ENCODE measurements at regions not wholly inside any gene's neighbourhood (a gene's known extent, or its start where the extent isn't known, plus 50 kb on each side); places are given as distances from the start of the nearest gene placed in this dataset.
"Not testable (repeated sequence)": the region's sequence is repeated elsewhere in the genome, so short reads cannot be mapped to it uniquely, and the experiment has no call there.

DNA sequence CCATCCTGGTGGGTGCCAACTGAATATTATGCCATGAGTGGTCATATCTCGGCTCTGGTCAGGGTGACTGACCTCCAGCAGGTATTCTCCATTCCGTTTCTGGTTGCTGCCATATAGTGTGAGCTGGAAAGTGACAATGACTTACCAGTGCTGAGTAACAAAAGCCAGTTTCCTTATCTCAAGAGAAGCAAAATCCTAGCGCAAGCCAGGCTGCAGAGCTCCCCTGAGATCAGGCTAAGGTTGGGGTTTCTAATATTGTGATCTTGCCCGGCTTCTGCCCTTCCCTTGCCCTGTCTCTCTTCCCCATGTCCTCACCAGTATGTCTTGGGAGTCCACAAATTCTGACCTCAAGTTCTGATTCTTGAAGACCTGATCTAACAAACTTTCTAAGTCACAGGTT, 271.3 kb upstream of the SPTLC3 start:
- no peak for DNase-seq (ENCODE audit: low read depth in 3 of 3)

DNA sequence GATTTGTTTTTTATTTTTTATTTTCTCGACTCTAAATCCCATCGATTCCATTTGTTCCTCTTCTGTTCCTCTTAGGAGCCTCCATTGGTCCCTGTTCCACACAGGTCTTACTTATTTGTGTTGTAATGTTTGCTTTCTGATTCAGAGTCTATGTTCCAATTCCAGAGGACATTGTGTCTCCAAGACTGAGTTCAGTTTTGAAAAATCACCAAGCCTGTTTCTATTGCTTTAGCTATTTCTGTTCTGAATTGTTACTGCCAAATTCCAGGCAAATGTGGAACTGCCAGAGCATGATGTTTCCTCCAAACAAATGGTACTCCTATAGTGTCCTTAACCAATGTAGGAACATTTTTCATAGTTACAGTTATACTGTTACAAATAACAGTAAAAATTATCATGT, 270.9 kb upstream of the SPTLC3 start:
- DNase-seq (ENCODE audit: low read depth in 3 of 3) = no peak

DNA sequence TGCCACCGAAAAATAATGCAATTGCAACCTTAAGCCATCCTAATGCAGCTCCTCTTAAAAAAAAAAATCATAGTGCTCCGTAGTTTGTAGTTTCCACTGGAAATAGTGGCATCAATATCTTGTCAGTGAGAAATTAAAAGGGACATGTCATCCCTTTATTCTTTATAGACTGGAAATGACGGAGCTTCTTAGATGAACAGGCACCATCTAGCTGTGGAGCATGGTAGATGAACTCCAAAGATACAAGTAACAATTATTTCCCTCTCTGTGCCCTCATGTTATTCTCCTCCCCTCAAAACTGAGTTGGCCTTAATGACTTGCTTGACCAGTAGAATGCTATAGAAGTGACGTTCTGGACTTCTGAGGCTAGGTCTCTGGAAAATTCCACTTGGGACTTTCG, 268.1 kb upstream of the SPTLC3 start:
- no peak for DNase-seq (ENCODE audit: low read depth in 3 of 3)

DNA sequence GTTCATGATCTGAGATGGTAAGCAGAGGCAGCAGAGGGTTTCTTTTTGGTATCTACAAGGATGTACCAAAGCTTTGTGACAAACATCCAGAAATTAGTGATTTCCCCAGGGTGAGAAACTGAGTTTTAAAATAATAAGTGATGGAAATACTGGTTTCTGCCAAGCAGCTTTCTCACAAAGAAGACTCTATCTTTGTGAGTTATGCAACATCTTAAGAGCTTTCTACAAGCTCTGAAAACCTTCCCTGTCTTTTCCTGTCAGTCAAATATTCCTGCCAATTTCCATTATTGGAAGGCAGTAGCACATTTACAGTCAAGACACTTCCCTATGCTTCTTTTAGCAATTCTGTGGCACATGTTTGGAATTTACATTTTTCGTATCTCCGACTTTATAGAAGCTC, 264.7 kb upstream of the SPTLC3 start:
- DNase-seq (ENCODE audit: low read depth in 3 of 3) = no peak

DNA sequence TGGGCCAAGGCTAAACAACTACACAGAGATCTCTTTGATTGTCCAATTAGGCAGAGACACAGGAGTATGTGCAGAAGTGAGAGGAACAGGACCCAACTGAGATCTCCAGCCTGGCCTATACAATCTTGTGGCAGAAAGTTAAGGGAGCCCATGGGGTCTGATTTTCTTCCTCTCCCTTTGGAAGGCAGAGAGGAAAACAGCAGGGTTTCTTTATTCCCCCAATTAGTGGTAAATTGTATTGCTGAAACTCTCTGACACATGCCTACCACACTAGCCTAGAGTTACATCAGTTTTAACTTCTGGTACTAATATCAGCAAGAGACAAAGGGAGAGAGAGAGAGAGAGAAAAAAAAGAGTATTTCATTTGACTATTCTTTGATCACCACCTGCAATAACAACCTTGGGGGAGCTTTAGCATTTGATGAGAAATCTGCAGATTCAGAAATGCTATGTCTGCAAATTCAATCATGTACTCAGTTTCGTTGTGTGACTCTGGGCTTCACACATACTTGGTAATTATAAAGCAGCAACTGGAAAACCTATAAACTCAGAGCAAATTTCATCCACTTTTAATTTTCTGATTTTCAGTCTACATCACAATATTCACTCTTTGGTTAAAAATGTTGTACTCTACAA, 260.3 kb upstream of the SPTLC3 start:
- no peak for DNase-seq (ENCODE audit: low read depth in 3 of 3)

DNA sequence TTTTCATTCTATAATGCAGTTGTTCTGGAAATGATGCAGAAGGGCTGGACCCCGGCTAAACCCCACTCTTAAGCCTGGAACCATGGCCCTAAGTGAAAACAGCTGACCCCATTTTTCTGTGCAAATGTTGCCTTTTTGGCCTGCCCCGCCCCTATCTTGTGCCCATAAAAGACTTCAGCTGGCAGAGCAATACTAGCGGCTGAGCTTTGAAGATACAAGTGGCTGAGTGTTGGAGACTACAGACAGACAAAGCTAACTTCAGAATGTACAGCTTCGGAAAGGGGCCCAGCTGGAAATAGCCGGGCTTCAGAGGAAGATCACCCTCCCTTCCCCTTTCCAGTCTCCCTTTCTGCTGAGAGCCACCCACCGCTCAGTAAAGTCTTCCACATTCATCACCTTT, 258.6 kb upstream of the SPTLC3 start:
- DNase-seq (ENCODE audit: low read depth in 3 of 3) = no peak

DNA sequence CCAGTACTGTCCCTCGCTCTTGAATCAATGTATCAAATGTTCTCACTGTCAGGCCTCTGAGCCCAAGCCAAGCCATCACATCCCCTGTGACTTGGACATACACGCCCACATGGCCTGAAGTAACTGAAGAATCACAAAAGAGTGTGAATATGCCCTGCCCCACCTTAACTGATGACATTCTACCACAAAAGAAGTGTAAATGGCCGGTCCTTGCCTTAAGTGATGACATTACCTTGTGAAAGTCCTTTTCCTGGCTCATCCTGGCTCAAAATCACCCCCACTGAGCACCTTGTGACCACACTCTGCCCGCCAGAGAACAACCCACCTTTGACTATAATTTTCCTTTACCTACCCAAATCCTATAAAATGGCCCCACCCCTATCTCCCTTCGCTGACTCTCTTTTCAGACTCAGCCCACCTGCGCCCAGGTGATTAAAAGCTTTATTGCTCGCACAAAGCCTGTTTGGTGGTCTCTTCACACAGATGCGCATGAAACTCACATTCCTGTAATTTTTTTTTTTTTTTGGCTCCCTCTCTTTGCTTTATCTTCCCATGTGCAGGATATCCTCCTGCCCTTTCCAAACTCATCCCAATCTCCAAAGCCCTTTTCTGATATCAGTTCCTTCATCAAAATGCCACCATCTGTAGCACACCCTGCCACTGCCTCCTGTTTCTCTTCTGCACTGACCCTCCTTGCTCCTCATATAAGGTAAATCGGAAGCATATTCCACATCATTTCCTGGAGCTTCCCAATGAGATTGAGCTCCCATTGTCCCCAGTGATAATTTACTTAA, 255.7 kb upstream of the SPTLC3 start:
- not testable (repeated sequence) for DNase-seq (ENCODE audit: low read depth in 3 of 3)

DNA sequence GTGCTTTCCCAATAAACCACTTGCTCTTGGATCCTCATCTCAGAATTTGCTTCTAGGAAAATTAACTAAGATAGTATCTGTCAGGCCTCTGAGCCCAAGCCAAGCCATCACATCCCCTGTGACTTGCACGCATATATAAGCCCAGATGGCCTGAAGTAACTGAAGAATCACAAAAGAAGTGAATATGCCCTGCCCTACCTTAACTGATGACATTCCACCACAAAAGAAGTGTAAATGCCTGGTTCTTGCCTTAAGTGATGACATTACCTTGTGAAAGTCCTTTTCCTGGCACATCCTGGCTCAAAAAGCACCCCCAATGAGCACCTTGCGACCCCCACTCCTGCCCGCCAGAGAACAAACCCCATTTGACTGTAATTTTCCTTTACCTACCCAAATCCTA, 255.0 kb upstream of the SPTLC3 start:
- not testable (repeated sequence) for DNase-seq (ENCODE audit: low read depth in 3 of 3)

DNA sequence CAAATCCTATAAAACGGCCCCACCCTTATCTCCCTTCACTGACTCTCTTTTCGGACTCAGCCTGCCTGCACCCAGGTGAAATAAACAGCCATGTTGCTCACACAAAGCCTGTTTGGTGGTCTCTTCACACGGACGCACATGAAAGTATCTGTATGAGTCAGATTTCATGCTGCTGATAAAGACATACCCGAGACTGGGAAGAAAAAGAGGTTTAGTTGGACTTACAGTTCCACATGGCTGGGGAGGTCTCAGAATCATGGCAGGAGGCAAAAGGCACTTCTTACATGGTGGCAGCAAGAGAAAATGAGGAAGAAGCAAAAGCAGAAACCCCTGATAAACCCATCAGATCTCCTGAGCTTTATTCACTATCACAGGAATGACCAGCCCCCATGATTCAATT, 249.3 kb upstream of the SPTLC3 start:
- not testable (repeated sequence) for DNase-seq (ENCODE audit: low read depth in 3 of 3)

DNA sequence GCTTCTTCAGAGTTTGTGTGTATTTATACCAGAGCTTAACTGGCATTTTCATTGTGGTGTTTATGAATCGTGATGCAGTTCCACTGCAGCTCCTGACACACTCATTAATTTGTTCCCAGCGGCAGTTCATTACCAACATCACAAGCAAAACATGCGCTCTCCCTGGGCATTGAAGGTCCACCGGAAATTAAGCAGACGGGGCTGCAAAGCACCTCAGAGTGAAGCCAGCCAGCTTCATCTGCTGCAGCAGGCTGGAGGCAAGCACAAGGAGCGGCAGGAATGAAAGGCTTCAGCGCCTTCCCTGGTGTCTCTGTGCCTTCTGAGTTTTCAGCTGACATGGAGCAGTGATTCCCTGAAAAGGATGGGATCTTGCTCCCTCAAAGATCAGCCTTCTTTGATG, 246.0 kb upstream of the SPTLC3 start:
- no peak for DNase-seq (ENCODE audit: low read depth in 3 of 3)

DNA sequence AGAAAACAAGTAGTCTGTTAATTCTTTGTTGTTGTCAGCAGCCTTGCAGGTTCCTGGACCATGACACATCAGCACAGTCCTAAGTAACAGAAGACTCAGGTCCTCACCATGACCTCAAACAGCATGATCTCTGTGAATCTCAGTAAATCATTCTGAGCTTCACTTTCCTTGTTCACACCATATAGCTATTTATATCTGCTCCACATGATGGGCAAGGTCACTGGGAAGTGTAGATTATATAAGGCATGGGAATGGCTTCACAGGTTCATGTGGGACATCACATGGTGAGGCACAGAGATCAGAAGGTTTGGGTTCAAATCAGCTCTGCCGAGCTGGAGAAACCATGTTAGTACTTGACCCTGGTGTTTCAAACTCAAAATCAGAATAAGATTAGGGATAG, 245.4 kb upstream of the SPTLC3 start:
- no peak for DNase-seq (ENCODE audit: low read depth in 3 of 3)

DNA sequence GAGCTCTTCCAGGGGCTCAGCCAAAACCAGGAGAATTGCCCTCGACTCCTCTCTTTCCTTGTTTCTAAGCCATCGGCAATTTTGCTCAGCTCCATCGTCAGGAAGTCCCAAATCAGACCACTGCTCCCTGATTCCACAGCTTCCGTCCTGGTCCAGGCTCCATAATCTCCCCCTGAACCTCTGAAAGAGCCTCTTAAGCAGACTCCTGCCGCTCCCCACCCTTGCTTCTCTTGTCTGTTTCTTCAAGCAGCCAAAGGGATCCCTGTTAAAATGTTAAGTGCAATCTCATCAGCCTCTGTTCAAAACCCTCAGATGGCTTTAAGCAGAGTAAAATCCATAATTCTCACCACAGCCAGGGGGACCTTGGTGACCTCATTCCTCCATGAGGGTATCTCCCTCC, 244.7 kb upstream of the SPTLC3 start:
- no peak for DNase-seq (ENCODE audit: low read depth in 3 of 3)

DNA sequence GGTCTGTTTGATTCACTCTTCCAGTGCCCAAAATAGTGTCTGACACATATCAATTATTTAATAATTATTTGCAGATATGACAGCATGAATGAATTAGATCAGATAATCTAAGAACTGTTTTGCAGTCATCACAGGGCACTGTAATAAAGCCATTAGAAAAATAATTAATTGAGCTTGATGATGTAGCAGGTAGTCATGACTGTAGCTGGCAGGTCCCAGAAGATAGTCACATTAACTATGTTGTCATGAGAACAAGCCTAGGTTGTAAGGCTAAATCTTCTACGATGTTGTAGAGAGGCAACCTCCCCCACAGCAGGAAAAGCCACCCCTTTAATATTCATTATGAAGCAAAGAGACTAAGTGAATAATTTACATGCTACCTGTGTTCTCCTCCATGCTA, 243.9 kb upstream of the SPTLC3 start:
- no peak for DNase-seq (ENCODE audit: low read depth in 3 of 3)

DNA sequence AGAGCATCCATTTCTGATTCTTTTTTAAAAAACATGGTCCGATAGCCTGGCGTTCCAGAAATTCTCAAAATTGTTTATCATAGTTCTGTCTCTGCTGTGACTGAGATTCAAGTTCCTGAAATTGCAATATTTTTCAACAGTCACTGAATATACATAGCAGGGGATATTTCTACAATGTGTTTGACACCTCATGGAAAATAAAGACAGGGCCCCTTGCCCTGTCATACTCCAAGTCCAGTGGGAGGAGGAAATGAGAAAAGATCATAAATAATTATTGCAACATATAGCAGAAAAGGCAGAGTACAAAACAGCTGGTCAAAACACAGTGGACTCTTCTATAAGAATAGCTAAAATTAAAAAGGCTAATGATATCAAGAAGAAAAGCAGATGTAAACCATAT, 234.8 kb upstream of the SPTLC3 start:
- DNase-seq (ENCODE audit: low read depth in 3 of 3) = no peak

DNA sequence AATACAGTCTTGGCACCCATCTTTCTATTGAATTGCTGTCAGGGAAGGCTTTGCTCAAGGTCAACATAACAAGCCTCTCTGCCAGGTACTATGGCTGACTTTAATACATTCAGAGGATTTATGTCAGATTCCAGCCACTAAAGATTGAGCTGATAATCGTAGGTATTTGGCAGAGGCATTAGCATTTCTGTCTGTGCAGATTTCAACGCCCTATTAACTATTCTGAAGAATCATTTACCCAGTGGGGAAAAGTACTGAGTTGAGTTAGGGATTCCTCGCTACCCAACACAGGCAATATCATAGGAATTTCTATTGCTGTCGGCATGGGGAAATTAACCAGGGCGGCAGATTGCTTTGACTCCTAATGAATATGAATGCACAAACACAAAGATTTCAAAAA, 233.7 kb upstream of the SPTLC3 start:
- no peak for DNase-seq (ENCODE audit: low read depth in 3 of 3)

DNA sequence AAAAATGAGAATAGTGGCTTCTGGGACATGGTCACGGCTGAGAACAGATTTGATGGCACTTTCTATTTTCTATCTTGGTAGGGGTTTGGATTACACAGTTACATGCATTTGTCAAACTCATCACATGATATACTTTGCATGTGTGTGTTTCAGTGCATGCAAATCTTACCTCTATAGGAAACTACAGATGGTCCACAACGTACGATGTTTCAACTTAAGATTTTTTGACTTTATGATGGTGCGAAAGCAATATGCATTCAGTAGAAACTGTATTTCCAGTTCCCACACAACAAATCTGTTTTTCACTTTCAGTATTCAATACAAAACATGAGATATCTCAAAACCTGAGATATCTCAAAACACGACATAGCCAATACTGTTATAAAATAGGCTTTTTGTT, 231.8 kb upstream of the SPTLC3 start:
- no peak for DNase-seq (ENCODE audit: low read depth in 3 of 3)

DNA sequence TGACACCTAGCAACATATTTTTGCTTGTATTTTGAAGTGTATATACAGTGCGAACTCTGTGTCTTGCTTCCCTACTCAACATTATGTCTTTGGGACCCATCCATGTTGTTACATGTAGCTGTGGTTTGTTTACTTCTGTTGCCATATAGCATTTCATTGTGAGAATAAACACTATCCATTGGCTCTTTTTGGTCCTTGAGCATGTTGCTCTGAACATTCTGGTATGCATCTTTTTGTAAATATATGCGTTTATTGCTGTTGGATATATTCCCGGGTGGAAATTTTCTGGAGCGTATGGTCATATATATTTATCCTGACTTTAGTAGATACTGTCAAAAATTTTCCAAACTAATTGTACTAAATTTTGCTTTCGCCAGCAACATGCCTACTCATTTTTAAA, 222.5 kb upstream of the SPTLC3 start:
- DNase-seq (ENCODE audit: low read depth in 3 of 3) = no peak

DNA sequence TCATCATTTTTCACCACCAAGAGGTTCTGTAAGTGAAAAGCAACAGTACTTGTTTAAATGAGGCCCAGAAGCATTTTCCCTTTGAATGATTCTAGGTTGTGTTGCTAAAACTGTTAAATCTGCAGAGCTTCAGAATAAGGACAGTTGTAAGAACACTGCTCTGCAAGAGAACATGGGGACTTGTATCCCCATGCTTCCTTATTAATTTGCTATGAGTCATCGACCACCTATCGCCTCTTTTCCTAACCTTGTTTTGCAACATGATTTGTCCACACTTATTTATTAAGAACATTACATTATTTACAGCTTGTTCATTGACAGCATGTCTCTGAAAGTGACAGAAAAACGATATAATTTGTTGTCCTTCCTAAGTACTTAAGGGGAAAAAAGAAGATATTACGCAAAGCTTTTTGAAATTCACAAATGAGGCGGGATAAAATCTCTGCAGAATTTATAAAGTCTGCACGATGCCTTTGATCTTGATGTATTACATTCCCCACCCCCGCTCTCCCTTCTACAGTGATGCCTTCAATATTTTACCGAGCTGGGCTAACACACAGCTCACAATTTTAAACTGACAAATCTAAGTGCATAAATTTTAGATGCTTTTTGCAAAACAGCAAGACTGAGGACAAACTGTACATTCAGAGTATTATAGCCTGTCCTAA, 220.0 kb upstream of the SPTLC3 start:
- DNase-seq (ENCODE audit: low read depth in 3 of 3) = no peak

DNA sequence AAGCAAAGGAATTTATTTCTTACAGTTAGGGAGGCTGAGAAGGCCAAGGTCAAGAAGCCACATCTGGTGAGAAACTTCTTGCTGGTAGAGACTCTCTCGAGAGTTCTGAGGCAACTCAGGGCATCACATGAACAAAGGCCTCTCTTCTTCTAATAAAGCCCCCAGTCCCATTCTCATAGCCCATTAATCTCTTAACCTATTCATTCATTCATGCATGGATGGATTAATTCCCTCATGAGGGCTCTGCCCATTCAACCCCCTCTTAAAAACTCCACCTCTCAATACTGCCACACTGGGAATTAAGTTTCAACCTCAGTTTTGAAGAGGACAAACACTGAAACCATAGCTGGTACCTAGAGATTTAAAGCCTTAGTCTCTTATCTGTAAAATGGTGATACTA, 217.9 kb upstream of the SPTLC3 start:
- no peak for DNase-seq (ENCODE audit: low read depth in 3 of 3)

DNA sequence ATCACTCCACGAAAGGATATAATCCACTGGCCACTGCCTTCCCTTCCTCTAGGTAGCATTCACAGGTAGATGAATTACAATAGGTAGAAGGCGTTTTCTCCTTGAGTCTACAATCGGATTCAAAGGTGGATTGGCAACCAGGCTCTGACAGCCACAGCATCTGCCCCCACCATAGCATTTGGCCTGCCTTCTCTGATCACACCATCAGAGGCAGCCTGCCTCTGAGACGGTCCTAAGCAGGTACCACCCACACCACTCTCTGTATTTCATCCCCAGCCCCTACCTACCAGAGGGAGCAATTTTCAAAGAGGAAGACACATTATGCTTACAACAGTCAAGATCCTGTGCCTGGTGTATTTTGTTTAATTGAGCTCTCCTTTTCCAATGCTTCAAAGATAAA, 210.5 kb upstream of the SPTLC3 start:
- no peak for DNase-seq (ENCODE audit: low read depth in 3 of 3)

DNA sequence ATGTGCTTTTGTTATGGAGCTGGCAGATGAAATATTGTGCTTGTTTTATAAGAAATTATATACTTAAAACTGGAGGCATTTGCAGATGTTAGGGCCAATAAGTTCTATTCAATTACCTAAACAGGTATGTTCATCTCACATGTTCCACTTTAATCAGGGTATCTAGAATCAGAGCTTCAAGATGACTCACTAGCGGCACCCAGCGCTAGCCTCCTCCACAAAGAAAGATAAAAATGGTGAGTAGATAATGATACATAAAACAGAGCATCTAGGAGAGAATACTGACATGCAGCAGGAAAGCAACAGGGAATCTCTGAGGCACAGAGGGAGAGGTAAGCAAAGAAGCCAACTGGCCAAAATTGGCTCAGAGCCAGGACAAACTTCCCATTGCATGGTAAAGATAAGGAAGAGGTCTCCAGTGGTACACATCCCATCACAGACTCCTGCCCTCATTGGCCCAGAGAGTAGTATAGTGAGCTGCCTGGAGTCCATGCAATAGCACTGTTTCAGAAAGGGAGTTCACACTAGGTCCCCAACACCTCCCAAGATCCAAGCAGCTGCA, 200.7 kb upstream of the SPTLC3 start:
- DNase-seq (ENCODE audit: low read depth in 3 of 3) = no peak

DNA sequence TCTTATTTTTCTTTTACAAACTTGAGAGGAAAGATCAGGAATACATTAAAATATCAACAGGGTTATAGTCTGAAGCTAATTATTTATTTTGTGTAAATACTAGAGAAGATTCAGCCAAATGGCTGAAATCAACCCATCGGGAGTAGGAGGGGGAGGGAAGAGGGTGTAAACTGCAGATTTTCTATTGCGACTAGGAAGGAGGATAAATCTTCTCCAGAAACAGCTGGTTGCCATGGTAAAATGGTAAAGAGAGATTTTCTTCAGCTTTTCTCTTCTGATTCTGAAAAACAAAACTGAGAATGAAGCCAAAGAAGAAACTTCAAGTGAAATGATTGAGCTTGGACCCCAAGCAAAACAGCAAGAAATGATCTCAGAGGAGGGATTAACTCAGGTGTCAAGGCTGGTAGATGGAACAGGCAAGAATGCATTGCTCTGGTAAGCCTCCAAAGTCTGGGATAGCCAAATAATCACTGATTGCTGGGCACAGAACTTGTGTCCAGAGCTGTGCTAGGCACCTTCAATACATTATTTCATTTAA, 193.5 kb upstream of the SPTLC3 start:
- no peak for DNase-seq (ENCODE audit: low read depth in 3 of 3)

All from stimulated activated CD4-positive, alpha-beta T cell treated with anti-CD3 and anti-CD28 coated beads, TNF-alpha, amount 100 ng/mL, for 24 hours (primary cell).